HEK293 (cell line): ENCODE measurements at regions not wholly inside any gene's neighbourhood (a gene's known extent, or its start where the extent isn't known, plus 50 kb on each side); places are given as distances from the start of the nearest gene placed in this dataset.

Source experiments
- CTCF ChIA-PET: fragments of 350-600 bp; formaldehyde crosslinking; extraction: SDS; loops from one replicate; lab custom pipeline; 2021; ENCODE audit warnings: antibody characterized with exemption; lab: Yijun Ruan, JAX
- POLR2A ChIA-PET: fragments of 300-600 bp; formaldehyde crosslinking; extraction: SDS; loops from one replicate; lab custom pipeline; 2020; ENCODE audit warnings: antibody characterized with exemption, inconsistent platforms; lab: Yijun Ruan, JAX
- H3K27ac ChIP-seq: fragments of 200-500 bp; sonication (Bioruptor generic); 2 replicates; pipeline ENCODE4 v1.5.1; 2014; ENCODE audit warnings: low read depth, low read length, control low read depth, inconsistent platforms; ENCODE audit errors: extremely low read depth
- H3K36me3 ChIP-seq, 2 experiments: fragments of 200-500 bp in 1 of 2; sonication (Bioruptor generic) in 1 of 2; 1 replicate in 1 of 2; 2 replicates in 1 of 2; pipeline ENCODE4 v1.5.1; 2014 to 2017; ENCODE audit warnings: inconsistent platforms in 2 of 2, low read length in 2 of 2; ENCODE audit not compliant: control insufficient read depth in 2 of 2, insufficient read depth in 1 of 2
- H3K4me1 ChIP-seq: fragments of 200-500 bp; sonication (Bioruptor generic); 2 replicates; pipeline ENCODE4 v1.5.1; 2014; ENCODE audit warnings: mild to moderate bottlenecking, low read length, inconsistent platforms; ENCODE audit not compliant: control insufficient read depth, insufficient read depth
- H3K4me3 ChIP-seq: 2 replicates; pipeline ENCODE4 v1.5.1; 2011; ENCODE audit warnings: low read depth, mild to moderate bottlenecking, control low read depth, low read length, moderate library complexity
- H3K9me3 ChIP-seq: fragments of 200-500 bp; sonication (Bioruptor generic); 2 replicates; pipeline ENCODE4 v1.5.1; 2014; ENCODE audit warnings: low read depth, low read length, inconsistent platforms; ENCODE audit not compliant: control insufficient read depth, insufficient read depth
- BCL11A ChIP-seq: fragments of 450-650 bp; formaldehyde crosslinking; IDR thresholded peaks from 2 replicates; pipeline ENCODE4 v1.5.1; 2016; ENCODE audit warnings: low read depth, missing biosample characterization, missing genetic modification characterization
- ELK4 ChIP-seq: IDR thresholded peaks from 2 replicates; pipeline ENCODE4 v1.6.1; 2011; ENCODE audit warnings: mild to moderate bottlenecking, low read depth, low read length, borderline replicate concordance
- MEIS1 ChIP-seq: sonication (generic); formaldehyde crosslinking; IDR thresholded peaks from 2 replicates; pipeline ENCODE4 v1.8.1; 2022; ENCODE audit warnings: missing genetic modification reagents, mild to moderate bottlenecking, borderline replicate concordance
- ZBTB7A ChIP-seq: fragments of 450-650 bp; formaldehyde crosslinking; IDR thresholded peaks from 2 replicates; pipeline ENCODE4 v1.5.1; 2016; ENCODE audit warnings: low read depth, missing biosample characterization, missing genetic modification characterization
- ZNF223 ChIP-seq: fragments of 450-650 bp; formaldehyde crosslinking; IDR thresholded peaks from 2 replicates; pipeline ENCODE4 v1.5.1; 2016; ENCODE audit warnings: missing biosample characterization, missing genetic modification characterization
- ZNF302 ChIP-seq: fragments of 450-650 bp; formaldehyde crosslinking; IDR thresholded peaks from 2 replicates; pipeline ENCODE4 v1.5.1; 2016; ENCODE audit warnings: missing biosample characterization, missing genetic modification characterization, low read depth
- ZNF341 ChIP-seq: fragments of 450-650 bp; formaldehyde crosslinking; IDR thresholded peaks from 2 replicates; pipeline ENCODE4; 2016; ENCODE audit warnings: low read depth, missing biosample characterization, missing genetic modification characterization
- ZNF394 ChIP-seq: fragments of 450-650 bp; formaldehyde crosslinking; IDR thresholded peaks from 2 replicates; pipeline ENCODE4 v1.5.1; 2016; ENCODE audit warnings: missing biosample characterization, missing genetic modification characterization, mild to moderate bottlenecking, moderate library complexity, borderline replicate concordance
- ZNF426 ChIP-seq: fragments of 450-650 bp; formaldehyde crosslinking; IDR thresholded peaks from 2 replicates; pipeline ENCODE4 v1.5.1; 2017; ENCODE audit warnings: missing biosample characterization, missing genetic modification characterization, mild to moderate bottlenecking, inconsistent platforms, moderate library complexity
- ZNF433 ChIP-seq: fragments of 450-650 bp; formaldehyde crosslinking; IDR thresholded peaks from 2 replicates; pipeline ENCODE4 v1.5.1; 2016; ENCODE audit warnings: missing biosample characterization, missing genetic modification characterization, low read depth
- ZNF626 ChIP-seq: fragments of 450-650 bp; sonication (Bioruptor Pico); formaldehyde crosslinking; IDR thresholded peaks from 2 replicates; pipeline ENCODE4 v1.5.1; 2018; ENCODE audit warnings: missing biosample characterization, missing genetic modification characterization, inconsistent platforms
- ZNF76 ChIP-seq: fragments of 450-650 bp; formaldehyde crosslinking; IDR thresholded peaks from 2 replicates; pipeline ENCODE4; 2016; ENCODE audit warnings: low read depth, missing biosample characterization, missing genetic modification characterization, borderline replicate concordance
- ZNF785 ChIP-seq: fragments of 450-650 bp; formaldehyde crosslinking; IDR thresholded peaks from 2 replicates; pipeline ENCODE4 v1.5.1; 2016; ENCODE audit warnings: missing biosample characterization, missing genetic modification characterization
- TF ChIP-seq, protein P1 (sequence below): fragments of 450-650 bp; formaldehyde crosslinking; IDR thresholded peaks from 2 replicates; pipeline ENCODE4 v1.5.1; 2016; ENCODE audit warnings: missing biosample characterization, missing genetic modification characterization
- TF ChIP-seq, protein P2 (sequence below): fragments of 450-650 bp; formaldehyde crosslinking; conservative IDR thresholded peaks from 2 replicates; pipeline ENCODE4 v1.5.1; 2016; ENCODE audit warnings: low read depth, missing biosample characterization, missing genetic modification characterization
- TF ChIP-seq, protein P3 (sequence below): fragments of 450-650 bp; formaldehyde crosslinking; IDR thresholded peaks from 2 replicates; pipeline ENCODE4 v1.5.1; 2016; ENCODE audit warnings: missing biosample characterization, missing genetic modification characterization
- TF ChIP-seq, protein P4 (sequence below): fragments of 450-650 bp; formaldehyde crosslinking; optimal IDR thresholded peaks from 2 replicates; pipeline ENCODE3; 2016; ENCODE audit warnings: missing biosample characterization, mild to moderate bottlenecking, missing genetic modification characterization

GRCh38 chr7:43041105-43041504, 71.3 kb upstream of the HECW1 start:
- no peaks in the 10 kb centered on the region for H3K9me3 ChIP-seq
- CTCF ChIA-PET, result interaction anchor here (0.6 kb wide), 1 partner anchor 18 kb away, joined by 3 read pairs; no protein-coding TSS in a partner anchor
- POLR2A ChIA-PET, result no interaction called here

GRCh38 chr7:43041724-43042123, 70.7 kb upstream of the HECW1 start:
- H3K4me1 ChIP-seq, result no peaks in the 10 kb centered on the region
- H3K36me3 ChIP-seq, result no peaks in the 10 kb centered on the region
- ChIA-PET POLR2A (no interaction called here), CTCF (no interaction called here)
- TF ChIP-seq BCL11A (tag by site-specific recombination) (no peak), ZNF426 (tag by site-specific recombination) (no peak), ZNF302 (no peak), ZNF394 (tag by site-specific recombination) (no peak), ZNF76 (tag by site-specific recombination) (no peak), ZNF223 (no peak), ZNF433 (tag by site-specific recombination) (no peak), ZNF626 (tag by site-specific recombination) (no peak), ZBTB7A (tag by site-specific recombination) (no peak), MEIS1 (no peak), ZNF785 (tag by site-specific recombination) (no peak)
- TF ChIP-seq, protein P1, sequence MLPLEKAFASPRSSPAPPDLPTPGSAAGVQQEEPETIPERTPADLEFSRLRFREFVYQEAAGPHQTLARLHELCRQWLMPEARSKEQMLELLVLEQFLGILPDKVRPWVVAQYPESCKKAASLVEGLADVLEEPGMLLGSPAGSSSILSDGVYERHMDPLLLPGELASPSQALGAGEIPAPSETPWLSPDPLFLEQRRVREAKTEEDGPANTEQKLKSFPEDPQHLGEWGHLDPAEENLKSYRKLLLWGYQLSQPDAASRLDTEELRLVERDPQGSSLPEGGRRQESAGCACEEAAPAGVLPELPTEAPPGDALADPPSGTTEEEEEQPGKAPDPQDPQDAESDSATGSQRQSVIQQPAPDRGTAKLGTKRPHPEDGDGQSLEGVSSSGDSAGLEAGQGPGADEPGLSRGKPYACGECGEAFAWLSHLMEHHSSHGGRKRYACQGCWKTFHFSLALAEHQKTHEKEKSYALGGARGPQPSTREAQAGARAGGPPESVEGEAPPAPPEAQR (tag by site-specific recombination), result no peak
- TF ChIP-seq, protein P2, sequence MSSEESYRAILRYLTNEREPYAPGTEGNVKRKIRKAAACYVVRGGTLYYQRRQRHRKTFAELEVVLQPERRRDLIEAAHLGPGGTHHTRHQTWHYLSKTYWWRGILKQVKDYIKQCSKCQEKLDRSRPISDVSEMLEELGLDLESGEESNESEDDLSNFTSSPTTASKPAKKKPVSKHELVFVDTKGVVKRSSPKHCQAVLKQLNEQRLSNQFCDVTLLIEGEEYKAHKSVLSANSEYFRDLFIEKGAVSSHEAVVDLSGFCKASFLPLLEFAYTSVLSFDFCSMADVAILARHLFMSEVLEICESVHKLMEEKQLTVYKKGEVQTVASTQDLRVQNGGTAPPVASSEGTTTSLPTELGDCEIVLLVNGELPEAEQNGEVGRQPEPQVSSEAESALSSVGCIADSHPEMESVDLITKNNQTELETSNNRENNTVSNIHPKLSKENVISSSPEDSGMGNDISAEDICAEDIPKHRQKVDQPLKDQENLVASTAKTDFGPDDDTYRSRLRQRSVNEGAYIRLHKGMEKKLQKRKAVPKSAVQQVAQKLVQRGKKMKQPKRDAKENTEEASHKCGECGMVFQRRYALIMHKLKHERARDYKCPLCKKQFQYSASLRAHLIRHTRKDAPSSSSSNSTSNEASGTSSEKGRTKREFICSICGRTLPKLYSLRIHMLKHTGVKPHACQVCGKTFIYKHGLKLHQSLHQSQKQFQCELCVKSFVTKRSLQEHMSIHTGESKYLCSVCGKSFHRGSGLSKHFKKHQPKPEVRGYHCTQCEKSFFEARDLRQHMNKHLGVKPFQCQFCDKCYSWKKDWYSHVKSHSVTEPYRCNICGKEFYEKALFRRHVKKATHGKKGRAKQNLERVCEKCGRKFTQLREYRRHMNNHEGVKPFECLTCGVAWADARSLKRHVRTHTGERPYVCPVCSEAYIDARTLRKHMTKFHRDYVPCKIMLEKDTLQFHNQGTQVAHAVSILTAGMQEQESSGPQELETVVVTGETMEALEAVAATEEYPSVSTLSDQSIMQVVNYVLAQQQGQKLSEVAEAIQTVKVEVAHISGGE (tag by site-specific recombination), result no peak
- TF ChIP-seq, protein P3, sequence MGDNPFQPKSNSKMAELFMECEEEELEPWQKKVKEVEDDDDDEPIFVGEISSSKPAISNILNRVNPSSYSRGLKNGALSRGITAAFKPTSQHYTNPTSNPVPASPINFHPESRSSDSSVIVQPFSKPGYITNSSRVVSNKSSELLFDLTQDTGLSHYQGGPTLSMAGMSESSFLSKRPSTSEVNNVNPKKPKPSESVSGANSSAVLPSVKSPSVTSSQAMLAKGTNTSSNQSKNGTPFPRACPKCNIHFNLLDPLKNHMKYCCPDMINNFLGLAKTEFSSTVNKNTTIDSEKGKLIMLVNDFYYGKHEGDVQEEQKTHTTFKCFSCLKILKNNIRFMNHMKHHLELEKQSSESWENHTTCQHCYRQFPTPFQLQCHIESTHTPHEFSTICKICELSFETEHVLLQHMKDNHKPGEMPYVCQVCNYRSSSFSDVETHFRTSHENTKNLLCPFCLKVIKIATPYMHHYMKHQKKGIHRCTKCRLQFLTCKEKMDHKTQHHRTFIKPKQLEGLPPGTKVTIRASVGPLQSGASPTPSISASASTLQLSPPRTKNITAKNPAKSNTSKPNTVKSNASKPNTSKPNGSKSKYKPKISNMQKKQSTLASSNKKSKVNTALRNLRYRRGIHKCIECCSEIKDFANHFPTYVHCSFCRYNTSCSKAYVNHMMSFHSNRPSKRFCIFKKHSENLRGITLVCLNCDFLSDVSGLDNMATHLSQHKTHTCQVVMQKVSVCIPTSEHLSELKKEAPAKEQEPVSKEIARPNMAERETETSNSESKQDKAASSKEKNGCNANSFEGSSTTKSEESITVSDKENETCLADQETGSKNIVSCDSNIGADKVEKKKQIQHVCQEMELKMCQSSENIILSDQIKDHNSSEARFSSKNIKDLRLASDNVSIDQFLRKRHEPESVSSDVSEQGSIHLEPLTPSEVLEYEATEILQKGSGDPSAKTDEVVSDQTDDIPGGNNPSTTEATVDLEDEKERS (tag by site-specific recombination), result no peak
- TF ChIP-seq, protein P4, sequence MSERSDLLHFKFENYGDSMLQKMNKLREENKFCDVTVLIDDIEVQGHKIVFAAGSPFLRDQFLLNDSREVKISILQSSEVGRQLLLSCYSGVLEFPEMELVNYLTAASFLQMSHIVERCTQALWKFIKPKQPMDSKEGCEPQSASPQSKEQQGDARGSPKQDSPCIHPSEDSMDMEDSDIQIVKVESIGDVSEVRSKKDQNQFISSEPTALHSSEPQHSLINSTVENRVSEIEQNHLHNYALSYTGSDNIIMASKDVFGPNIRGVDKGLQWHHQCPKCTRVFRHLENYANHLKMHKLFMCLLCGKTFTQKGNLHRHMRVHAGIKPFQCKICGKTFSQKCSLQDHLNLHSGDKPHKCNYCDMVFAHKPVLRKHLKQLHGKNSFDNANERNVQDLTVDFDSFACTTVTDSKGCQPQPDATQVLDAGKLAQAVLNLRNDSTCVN (tag by site-specific recombination), result no peak
- H3K27ac ChIP-seq, result no peak overlapping the region
- no peak overlapping the region for H3K4me3 ChIP-seq
- no peaks in the 10 kb centered on the region for H3K9me3 ChIP-seq

More at GRCh38 chr7:43041105-43041504, 71.3 kb upstream of the HECW1 start:
- H3K4me1 ChIP-seq, result no peaks in the 10 kb centered on the region
- no peaks in the 10 kb centered on the region for H3K36me3 ChIP-seq
- TF ChIP-seq ELK4 (no peak), ZNF341 (tag by site-specific recombination) (peak; percentile 67)
- no peak overlapping the region for H3K4me3 ChIP-seq
- H3K27ac ChIP-seq, result no peak overlapping the region
